Uterus (tissue), 2 donors: ENCODE measurements at regions not wholly inside any gene's neighbourhood (a gene's known extent, or its start where the extent isn't known, plus 50 kb on each side); places are given as distances from the start of the nearest gene placed in this dataset.

Source experiments
- POLR2A ChIP-seq, 2 donors: fragments of 450-650 bp; IDR thresholded peaks; one replicate each; pipeline ENCODE4 v1.6.1; 2016; ENCODE audit warnings: antibody characterized with exemption in 2 of 2, mild to moderate bottlenecking in 1 of 2, moderate library complexity in 1 of 2
- TF ChIP-seq, protein P1 (sequence below), 4 experiments: fragments of 200-600 bp in 2 of 4; fragments of 450-650 bp in 2 of 4; sonication (generic) in 2 of 4; IDR thresholded peaks; one replicate each; pipeline ENCODE4 v1.5.1; 2016 to 2019; ENCODE audit warnings: antibody characterized with exemption in 4 of 4, mild to moderate bottlenecking in 2 of 4, moderate library complexity in 1 of 4

DNA sequence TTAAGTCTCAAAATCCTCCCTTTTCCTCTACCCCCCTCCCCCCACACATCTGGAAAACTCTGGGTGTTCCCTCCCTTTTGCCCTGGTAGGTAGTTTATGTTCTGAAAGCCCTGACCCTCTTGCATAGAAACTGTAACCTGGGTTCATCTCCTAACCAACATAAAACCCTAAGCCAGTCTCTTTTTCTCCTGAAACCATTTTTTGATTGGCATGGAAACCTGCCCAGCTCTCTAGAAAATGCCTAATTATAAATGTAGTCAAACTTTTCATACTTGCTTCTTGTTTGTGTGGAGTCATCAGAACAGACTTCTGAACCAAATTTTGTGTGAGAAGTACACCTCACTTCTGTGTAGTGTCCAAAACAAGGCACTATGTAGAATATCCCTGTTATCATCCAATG lies 1264.4 kb downstream of the SI start:
- no peak for TF ChIP-seq POLR2A (IDR thresholded peaks at IDR 0.05)
- TF ChIP-seq, protein P1, sequence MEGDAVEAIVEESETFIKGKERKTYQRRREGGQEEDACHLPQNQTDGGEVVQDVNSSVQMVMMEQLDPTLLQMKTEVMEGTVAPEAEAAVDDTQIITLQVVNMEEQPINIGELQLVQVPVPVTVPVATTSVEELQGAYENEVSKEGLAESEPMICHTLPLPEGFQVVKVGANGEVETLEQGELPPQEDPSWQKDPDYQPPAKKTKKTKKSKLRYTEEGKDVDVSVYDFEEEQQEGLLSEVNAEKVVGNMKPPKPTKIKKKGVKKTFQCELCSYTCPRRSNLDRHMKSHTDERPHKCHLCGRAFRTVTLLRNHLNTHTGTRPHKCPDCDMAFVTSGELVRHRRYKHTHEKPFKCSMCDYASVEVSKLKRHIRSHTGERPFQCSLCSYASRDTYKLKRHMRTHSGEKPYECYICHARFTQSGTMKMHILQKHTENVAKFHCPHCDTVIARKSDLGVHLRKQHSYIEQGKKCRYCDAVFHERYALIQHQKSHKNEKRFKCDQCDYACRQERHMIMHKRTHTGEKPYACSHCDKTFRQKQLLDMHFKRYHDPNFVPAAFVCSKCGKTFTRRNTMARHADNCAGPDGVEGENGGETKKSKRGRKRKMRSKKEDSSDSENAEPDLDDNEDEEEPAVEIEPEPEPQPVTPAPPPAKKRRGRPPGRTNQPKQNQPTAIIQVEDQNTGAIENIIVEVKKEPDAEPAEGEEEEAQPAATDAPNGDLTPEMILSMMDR (IDR thresholded peaks at IDR 0.05), result no peak
